ENCODE measurements at regions not wholly inside any gene's neighbourhood (a gene's known extent, or its start where the extent isn't known, plus 50 kb on each side); places are given as distances from the start of the nearest gene placed in this dataset.

DNA sequence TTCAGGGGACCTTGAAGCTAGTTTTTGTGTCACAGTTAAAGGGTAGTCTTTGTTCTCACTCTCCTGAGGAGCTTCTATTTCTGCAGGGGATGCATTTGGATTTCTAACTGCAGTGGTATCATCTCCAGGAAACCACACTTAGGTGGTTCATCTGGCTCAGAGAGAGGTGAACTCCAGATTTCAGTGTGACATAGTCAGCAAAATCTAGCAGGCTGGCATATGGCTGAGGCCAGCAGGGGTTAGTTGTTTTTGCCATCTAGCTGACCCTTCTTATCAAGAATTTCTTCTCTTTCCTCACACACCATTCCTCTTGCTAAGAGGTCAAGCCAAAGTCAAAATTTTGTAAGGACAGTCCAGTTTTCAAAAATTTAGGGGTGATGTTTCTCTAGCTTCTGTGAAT is 248.2 kb downstream of the REEP3 start:
- H3K4me3 ChIP-seq = no peak overlapping the region
- H3K27me3 ChIP-seq (ENCODE audit: insufficient read depth) = no peaks in the 10 kb centered on the region
- Mint-ChIP-seq H3K27me3 (ENCODE audit: insufficient read depth, low read depth, poor library complexity) (peaks cover 2% of the 10 kb centered on the region), H3K36me3 (ENCODE audit: low read depth) (no peaks in the 10 kb centered on the region), H3K4me1 (peaks cover 11% of the 10 kb centered on the region; the same call in 2 of the 3 replicates), H3K4me3 (no peak overlapping the region), H3K9me3 (no peaks in the 10 kb centered on the region), H3K27ac (no peak overlapping the region)
- H3K79me2 ChIP-seq (replicated peaks; ENCODE audit: insufficient read depth) = no peaks in the 10 kb centered on the region
- H3K27ac ChIP-seq (ENCODE audit: low read depth) = no peak overlapping the region
- H2AFZ ChIP-seq = no peak overlapping the region
- ATAC-seq = no peak
- H3F3A ChIP-seq (replicated peaks; ENCODE audit: low read depth) = no peaks in the 10 kb centered on the region
- H3K4me2 ChIP-seq = no peak overlapping the region
- no peaks in the 10 kb centered on the region for H3K36me3 ChIP-seq (ENCODE audit: insufficient read depth)
- peaks cover 8% of the 10 kb centered on the region for H3K4me1 ChIP-seq (ENCODE audit: insufficient read depth)
- H4K20me1 ChIP-seq (replicated peaks; ENCODE audit: insufficient read depth) = no peaks in the 10 kb centered on the region
- no peak for DNase-seq (ENCODE audit: low spot score)
- TF ChIP-seq REST (IDR thresholded peaks at IDR 0.05; ENCODE audit: unreplicated experiment) (no peak), ETS1 (IDR thresholded peaks at IDR 0.05) (no peak), STAT1 (IDR thresholded peaks at IDR 0.05; ENCODE audit: unreplicated experiment) (no peak), EZH2phosphoT487 (IDR thresholded peaks at IDR 0.05; ENCODE audit: unreplicated experiment) (no peak), CTCF (conservative IDR thresholded peaks at IDR 0.05; ENCODE audit: low read depth in 2 of 2) (no peak), JUNB (IDR thresholded peaks at IDR 0.05; ENCODE audit: unreplicated experiment) (no peak), CREB1 (CRISPR knock-in tag; IDR thresholded peaks at IDR 0.05; ENCODE audit: low read depth) (no peak)
- TF ChIP-seq, protein P1, sequence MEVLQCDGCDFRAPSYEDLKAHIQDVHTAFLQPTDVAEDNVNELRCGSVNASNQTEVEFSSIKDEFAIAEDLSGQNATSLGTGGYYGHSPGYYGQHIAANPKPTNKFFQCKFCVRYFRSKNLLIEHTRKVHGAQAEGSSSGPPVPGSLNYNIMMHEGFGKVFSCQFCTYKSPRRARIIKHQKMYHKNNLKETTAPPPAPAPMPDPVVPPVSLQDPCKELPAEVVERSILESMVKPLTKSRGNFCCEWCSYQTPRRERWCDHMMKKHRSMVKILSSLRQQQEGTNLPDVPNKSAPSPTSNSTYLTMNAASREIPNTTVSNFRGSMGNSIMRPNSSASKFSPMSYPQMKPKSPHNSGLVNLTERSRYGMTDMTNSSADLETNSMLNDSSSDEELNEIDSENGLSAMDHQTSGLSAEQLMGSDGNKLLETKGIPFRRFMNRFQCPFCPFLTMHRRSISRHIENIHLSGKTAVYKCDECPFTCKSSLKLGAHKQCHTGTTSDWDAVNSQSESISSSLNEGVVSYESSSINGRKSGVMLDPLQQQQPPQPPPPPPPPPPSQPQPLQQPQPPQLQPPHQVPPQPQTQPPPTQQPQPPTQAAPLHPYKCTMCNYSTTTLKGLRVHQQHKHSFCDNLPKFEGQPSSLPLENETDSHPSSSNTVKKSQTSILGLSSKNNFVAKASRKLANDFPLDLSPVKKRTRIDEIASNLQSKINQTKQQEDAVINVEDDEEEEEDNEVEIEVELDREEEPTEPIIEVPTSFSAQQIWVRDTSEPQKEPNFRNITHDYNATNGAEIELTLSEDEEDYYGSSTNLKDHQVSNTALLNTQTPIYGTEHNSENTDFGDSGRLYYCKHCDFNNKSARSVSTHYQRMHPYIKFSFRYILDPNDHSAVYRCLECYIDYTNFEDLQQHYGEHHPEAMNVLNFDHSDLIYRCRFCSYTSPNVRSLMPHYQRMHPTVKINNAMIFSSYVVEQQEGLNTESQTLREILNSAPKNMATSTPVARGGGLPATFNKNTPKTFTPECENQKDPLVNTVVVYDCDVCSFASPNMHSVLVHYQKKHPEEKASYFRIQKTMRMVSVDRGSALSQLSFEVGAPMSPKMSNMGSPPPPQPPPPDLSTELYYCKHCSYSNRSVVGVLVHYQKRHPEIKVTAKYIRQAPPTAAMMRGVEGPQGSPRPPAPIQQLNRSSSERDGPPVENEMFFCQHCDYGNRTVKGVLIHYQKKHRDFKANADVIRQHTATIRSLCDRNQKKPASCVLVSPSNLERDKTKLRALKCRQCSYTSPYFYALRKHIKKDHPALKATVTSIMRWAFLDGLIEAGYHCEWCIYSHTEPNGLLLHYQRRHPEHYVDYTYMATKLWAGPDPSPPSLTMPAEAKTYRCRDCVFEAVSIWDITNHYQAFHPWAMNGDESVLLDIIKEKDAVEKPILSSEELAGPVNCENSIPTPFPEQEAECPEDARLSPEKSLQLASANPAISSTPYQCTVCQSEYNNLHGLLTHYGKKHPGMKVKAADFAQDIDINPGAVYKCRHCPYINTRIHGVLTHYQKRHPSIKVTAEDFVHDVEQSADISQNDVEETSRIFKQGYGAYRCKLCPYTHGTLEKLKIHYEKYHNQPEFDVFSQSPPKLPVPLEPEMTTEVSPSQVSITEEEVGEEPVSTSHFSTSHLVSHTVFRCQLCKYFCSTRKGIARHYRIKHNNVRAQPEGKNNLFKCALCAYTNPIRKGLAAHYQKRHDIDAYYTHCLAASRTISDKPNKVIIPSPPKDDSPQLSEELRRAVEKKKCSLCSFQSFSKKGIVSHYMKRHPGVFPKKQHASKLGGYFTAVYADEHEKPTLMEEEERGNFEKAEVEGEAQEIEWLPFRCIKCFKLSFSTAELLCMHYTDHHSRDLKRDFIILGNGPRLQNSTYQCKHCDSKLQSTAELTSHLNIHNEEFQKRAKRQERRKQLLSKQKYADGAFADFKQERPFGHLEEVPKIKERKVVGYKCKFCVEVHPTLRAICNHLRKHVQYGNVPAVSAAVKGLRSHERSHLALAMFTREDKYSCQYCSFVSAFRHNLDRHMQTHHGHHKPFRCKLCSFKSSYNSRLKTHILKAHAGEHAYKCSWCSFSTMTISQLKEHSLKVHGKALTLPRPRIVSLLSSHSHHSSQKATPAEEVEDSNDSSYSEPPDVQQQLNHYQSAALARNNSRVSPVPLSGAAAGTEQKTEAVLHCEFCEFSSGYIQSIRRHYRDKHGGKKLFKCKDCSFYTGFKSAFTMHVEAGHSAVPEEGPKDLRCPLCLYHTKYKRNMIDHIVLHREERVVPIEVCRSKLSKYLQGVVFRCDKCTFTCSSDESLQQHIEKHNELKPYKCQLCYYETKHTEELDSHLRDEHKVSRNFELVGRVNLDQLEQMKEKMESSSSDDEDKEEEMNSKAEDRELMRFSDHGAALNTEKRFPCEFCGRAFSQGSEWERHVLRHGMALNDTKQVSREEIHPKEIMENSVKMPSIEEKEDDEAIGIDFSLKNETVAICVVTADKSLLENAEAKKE (CRISPR knock-in tag; IDR thresholded peaks at IDR 0.05) = no peak
- H3K9me2 ChIP-seq (ENCODE audit: insufficient read depth) = peaks cover 5% of the 10 kb centered on the region; the same call in 1 of the 2 replicates
